ENCODE measurements at regions not wholly inside any gene's neighbourhood (a gene's known extent, or its start where the extent isn't known, plus 50 kb on each side); places are given as distances from the start of the nearest gene placed in this dataset.

GRCh38 chr18:72360634-72361033, 183.5 kb downstream of the CBLN2 start:
- DNase-seq (ENCODE audit: low spot score), result no peak

- DNase-seq (ENCODE audit: low spot score), result no peak
These were observed 201.2 kb downstream of the CBLN2 start for GRCh38 chr18:72342933-72343332.

DNA sequence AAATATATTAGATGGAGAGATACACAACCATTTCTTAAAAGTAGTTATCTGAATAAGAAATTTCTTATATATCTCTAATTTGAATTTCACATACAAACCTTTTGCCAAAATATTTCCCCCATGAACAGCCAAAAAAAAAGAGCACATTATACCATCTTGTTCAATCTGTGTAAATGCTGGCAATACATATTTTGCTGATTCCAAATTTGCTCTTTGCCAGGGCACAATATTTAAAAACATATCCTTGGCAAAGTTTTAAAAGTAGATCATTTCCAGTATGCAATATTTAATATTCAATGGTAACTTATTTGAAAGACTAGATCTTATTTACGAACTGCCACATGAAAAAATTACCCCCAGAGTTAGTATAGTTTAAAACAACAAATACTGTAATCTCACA, 204.2 kb downstream of the CBLN2 start:
- DNase-seq (ENCODE audit: low spot score), result no peak

GRCh38 chr18:72336786-72337185, 207.4 kb downstream of the CBLN2 start:
- DNase-seq (ENCODE audit: low spot score), result no peak

DNA sequence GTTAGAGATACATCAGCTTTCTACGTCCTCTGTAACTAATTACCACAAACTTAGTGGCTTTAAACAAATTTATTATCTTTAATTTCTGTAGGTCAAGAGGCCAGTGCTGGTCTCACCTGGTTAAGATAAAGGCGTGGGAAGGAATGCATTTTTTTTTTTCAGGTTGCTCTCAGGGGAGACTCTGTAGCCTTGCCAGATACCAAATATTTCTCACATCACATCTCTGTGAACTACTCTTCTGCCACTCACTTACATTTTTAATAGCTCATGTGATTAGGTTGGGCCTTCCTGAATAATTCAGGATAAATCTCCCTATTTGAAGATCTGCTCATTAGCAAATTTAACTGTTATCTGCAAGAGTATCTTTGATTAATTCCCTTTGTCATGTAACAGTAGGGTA, 214.6 kb downstream of the CBLN2 start:
- DNase-seq (ENCODE audit: low spot score), result no peak

GRCh38 chr18:72325307-72325706, 218.8 kb downstream of the CBLN2 start:
- no peak for DNase-seq (ENCODE audit: low spot score)

DNA sequence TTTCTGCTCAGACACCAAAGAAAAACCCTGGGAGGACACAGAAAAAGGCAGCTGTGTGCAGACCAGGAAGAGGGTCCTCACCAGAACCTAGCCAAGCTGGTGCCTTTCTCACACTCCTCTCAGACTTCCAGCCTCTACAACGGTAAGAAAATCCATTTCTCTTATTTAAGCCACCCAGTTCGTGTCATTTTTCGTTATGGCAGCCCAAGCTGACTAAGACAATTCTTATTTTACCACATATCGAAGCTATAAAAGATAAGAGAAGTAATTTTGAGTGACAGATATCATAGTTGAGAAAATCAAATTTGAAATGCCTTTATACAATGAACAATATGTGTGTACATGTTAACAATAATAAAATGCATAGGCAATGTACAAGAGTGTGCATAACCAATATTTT, 219.5 kb downstream of the CBLN2 start:
- no peak for DNase-seq (ENCODE audit: low spot score)

DNA sequence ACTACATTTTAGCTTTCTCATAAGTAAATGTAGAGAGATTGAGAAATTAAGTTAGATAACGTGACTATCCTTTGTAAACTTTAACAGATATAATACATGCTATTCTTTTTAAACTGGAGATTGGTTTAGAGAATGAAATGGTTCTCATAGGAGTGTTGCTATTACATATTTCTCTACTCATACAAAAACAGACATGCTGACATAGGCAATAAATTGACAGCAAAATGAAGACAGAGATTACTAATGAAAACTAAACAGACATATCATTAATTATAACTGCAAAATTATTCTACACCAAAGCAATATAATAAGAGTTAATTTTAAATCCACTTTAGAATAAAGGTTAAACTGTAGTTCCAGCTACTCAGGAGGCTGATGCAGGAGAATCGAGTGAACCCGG, 227.6 kb downstream of the CBLN2 start:
- DNase-seq (ENCODE audit: low spot score), result no peak

DNA sequence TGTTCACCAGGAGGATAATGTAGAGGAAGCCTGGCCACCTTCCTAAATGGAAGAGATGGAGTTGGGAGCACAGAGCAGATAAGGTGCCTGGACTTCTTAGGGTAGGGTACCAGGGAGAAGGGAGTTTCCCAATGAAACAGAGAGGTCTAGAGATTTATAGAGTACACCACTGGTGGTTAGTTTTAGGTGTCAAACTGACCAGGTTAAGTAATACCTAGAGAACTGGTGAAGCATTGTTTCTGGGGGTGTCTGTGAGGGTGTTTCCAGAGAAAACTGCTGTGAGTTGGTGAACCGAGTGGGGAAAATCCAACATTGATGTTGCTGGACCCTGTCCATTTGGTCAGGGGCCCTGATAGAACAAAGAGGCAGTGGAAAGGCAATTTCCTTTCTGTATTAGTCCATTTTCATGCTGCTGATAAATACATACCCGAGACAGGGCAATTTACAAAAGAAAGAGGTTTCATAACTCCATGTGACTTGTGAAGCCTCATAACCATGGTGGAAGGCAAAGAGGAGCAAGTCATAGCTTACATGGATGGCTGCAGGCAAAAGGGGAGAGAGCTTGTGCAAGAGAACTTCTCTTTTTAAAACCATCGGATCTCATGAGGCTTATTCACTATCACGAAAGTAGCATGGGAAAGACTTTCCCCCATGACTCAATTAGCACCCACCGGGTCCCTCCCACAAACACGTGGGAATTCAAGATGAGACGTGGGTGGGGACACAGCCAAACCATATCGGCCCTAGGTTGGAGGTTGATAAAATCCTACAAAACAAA, 260.8 kb downstream of the CBLN2 start:
- no peak for DNase-seq (ENCODE audit: low spot score)

DNA sequence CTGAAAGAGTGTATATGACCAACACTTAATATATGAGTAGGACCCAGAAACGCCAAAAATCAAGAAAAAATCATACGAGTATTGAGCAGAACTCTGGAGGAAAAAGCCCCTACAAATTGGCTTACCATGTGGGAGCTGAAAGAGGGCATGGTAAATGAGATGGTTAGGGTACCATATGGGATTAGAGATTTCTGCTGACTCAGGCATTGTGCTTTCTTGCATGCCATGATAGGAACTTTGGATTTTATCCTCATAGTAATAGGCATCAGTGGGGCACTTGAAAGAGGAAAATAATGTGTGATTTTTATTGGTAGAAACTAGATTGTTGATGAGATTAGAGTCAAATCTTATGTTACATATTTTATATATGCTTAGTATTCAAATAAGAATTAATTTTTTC, 271.1 kb downstream of the CBLN2 start:
- no peak for DNase-seq (ENCODE audit: low spot score)

GRCh38 chr18:72261590-72261989, 282.6 kb downstream of the CBLN2 start:
- no peak for DNase-seq (ENCODE audit: low spot score)

- DNase-seq (ENCODE audit: low spot score), result no peak
These were observed 298.1 kb downstream of the CBLN2 start for GRCh38 chr18:72246076-72246475.

DNA sequence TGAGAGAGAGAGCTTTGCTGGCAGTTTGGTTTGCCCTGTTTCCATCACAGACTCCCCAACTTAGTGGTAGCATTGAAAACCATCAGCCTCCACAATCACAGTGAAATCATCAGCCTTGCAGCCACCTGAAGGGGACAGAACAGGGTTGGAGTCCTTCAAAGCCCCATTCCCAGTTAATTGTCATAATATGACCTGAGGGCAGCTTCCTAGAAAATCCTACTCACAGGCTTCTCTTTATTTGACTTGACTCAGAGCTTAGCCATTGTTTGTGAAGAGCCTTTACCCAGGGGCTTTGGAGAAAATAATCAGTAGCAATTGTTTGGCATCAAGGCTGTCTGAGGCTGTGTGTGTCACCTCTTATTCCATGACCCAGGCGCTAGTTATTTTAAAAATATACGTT, 308.7 kb downstream of the CBLN2 start:
- no peak for DNase-seq (ENCODE audit: low spot score)

GRCh38 chr18:72233106-72233505, 311.0 kb downstream of the CBLN2 start:
- no peak for DNase-seq (ENCODE audit: low spot score)

DNA sequence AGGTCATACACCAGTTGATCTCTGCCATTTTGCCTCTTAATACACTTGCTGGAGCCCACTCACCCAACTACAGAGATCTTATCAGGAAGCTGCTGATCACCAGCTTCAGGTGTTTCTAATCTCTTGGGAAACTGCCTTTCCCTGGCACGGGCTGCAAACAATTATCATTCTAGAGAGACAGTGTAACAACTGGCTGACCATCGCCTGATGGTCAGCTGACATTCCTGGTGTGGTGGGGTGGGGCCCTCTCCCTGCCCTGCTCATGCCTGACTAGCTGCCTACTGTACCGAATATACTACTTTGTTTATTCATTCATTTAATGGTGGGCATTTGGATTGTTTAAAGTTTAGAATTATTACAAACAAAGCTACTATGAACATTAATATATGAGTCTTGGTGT, 311.5 kb downstream of the CBLN2 start:
- no peak for DNase-seq (ENCODE audit: low spot score)

DNA sequence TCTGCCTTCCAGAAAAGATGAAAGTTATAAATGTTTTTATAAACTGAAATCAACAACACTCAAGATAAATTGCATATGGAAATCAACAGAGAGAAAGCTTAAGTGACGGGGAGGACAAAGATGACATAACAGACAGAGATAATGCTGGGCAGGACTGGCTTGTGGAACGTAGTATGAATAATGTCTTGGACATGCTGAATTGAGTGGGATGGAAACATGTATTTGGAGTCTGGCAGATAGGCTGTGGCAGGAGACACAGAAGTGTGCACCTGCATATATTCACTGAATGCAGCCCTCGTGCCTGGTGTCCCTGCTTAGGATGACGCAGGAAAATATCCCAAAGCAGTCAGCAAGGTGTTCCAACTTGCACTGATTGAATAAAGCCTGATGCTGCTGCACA, 318.2 kb downstream of the CBLN2 start:
- DNase-seq (ENCODE audit: low spot score), result no peak

- no peak for DNase-seq (ENCODE audit: low spot score)
These were observed 320.4 kb downstream of the CBLN2 start for GRCh38 chr18:72223733-72224132.

GRCh38 chr18:72208920-72209676, 335.0 kb downstream of the CBLN2 start:
- no peak for DNase-seq (ENCODE audit: low spot score)

GRCh38 chr18:72207280-72207679, 336.9 kb downstream of the CBLN2 start:
- DNase-seq (ENCODE audit: low spot score), result no peak

DNA sequence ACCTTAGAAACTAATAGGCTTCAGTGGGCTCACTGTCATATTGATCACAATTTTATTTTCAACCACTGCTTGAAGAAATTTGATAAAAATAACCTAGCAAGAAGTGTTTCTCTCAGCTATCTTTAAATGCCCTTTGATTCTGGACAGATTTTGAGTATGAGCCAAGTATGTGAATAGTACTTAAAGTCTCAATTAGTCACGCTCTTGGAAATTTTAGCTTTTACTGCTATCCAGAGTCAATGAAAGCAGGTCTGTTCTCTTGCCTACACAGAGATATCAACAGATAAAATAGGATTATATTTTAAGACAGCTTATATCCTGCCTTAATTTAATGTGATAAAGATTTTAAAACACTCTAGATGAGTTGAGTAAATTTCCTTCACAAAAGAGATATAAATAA, 337.3 kb downstream of the CBLN2 start:
- DNase-seq (ENCODE audit: low spot score), result no peak

GRCh38 chr18:72201032-72201431, 343.1 kb downstream of the CBLN2 start:
- DNase-seq (ENCODE audit: low spot score), result no peak

DNA sequence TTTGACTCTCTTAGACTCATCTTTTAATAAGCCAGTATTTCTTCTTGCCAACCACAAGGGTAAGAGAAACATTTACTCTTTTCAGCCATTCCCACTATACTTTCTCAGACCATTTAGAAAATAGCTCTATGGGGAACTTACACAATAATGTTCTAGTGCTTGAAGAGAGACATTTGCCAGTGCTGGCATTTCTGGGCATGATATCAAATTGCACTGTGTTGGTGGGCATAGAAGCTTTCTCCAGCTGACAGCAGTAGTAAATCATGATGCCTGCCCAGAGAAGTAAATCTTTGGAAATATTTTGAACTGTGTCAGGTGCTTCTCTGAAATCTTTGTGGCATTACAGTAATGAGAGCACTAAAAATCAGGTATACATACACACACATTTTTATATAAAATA, 346.6 kb downstream of the CBLN2 start:
- DNase-seq (ENCODE audit: low spot score), result no peak

GRCh38 chr18:72194072-72194471, 350.1 kb downstream of the CBLN2 start:
- DNase-seq (ENCODE audit: low spot score), result no peak

GRCh38 chr18:72187956-72188355, 356.2 kb downstream of the CBLN2 start:
- no peak for DNase-seq (ENCODE audit: low spot score)

Measured in germinal center (tissue), 1 donor.